Hepatocyte (in vitro differentiated cells): ENCODE measurements at regions not wholly inside any gene's neighbourhood (a gene's known extent, or its start where the extent isn't known, plus 50 kb on each side); places are given as distances from the start of the nearest gene placed in this dataset.

Source experiments
- EZH2 ChIP-seq: fragments of 200-600 bp; sonication (generic); IDR thresholded peaks from 2 replicates; pipeline ENCODE4 v1.6.1; 2016; ENCODE audit warnings: antibody characterized with exemption, mild to moderate bottlenecking, borderline replicate concordance
- TF ChIP-seq, protein P1 (sequence below): fragments of 200-600 bp; sonication (generic); IDR thresholded peaks from 2 replicates; pipeline ENCODE4 v1.5.1; 2016; ENCODE audit warnings: antibody characterized with exemption, mild to moderate bottlenecking; ENCODE audit not compliant: poor library complexity

DNA sequence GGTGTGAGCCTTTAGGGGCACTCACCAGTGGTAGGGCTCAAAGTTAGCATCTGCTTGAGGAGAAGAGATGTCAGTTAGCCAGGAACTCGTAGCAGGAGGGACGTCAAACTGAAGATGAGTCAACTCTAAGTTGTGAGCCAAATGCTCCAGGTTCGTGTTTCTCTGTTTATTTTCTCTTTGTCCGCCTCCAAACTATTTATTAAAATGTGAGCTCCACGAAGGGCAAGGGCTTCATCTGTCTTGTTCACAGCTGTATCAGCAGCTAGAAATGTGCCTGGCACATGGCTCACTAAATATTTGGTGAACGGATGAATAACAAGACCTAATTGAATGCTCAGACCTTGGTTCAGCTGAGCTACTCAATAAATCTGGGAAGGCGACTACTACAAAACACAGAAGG, 248.9 kb downstream of the BCOR start:
- TF ChIP-seq, protein P1, sequence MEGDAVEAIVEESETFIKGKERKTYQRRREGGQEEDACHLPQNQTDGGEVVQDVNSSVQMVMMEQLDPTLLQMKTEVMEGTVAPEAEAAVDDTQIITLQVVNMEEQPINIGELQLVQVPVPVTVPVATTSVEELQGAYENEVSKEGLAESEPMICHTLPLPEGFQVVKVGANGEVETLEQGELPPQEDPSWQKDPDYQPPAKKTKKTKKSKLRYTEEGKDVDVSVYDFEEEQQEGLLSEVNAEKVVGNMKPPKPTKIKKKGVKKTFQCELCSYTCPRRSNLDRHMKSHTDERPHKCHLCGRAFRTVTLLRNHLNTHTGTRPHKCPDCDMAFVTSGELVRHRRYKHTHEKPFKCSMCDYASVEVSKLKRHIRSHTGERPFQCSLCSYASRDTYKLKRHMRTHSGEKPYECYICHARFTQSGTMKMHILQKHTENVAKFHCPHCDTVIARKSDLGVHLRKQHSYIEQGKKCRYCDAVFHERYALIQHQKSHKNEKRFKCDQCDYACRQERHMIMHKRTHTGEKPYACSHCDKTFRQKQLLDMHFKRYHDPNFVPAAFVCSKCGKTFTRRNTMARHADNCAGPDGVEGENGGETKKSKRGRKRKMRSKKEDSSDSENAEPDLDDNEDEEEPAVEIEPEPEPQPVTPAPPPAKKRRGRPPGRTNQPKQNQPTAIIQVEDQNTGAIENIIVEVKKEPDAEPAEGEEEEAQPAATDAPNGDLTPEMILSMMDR = no peak
- no peak for TF ChIP-seq EZH2
